Fibroblast of lung (primary cell): ENCODE measurements at regions not wholly inside any gene's neighbourhood (a gene's known extent, or its start where the extent isn't known, plus 50 kb on each side); places are given as distances from the start of the nearest gene placed in this dataset.

Experiments used
- EZH2 ChIP-seq: IDR thresholded peaks from 2 replicates; pipeline ENCODE4 v1.5.1; 2012; ENCODE audit warnings: low read length, control low read depth, mild to moderate bottlenecking; ENCODE audit errors: missing control alignments
- TF ChIP-seq, protein P1 (sequence below), 2 donors: IDR thresholded peaks in 1 of 2; conservative IDR thresholded peaks in 1 of 2; 1 replicate in 1 of 2; 2 replicates in 1 of 2; pipeline ENCODE4 v1.5.1; 2011 to 2012; ENCODE audit warnings: low read length in 2 of 2, control low read depth in 1 of 2, inconsistent platforms in 1 of 2, low read depth in 1 of 2, mild to moderate bottlenecking in 1 of 2

DNA sequence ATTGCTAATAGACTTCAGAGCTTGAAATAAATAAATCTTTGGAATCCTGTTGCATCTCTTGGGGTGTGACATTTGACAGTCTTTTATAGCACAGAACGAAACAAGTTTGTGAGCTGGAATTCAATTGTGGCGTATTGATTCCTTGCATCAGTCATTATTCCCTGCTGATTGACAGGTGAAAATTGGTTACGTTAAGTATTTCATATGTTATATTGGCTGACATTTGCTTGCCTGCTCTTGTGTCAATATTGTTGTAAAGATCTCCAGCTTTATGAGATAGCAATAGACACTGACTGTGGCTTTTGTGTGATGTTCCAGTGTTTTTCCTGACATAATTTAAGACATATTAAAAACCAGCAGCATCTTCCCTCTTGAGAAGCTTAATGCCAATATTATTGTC lies 644.4 kb upstream of the FAM241A start:
- TF ChIP-seq EZH2: no peak
- TF ChIP-seq, protein P1, sequence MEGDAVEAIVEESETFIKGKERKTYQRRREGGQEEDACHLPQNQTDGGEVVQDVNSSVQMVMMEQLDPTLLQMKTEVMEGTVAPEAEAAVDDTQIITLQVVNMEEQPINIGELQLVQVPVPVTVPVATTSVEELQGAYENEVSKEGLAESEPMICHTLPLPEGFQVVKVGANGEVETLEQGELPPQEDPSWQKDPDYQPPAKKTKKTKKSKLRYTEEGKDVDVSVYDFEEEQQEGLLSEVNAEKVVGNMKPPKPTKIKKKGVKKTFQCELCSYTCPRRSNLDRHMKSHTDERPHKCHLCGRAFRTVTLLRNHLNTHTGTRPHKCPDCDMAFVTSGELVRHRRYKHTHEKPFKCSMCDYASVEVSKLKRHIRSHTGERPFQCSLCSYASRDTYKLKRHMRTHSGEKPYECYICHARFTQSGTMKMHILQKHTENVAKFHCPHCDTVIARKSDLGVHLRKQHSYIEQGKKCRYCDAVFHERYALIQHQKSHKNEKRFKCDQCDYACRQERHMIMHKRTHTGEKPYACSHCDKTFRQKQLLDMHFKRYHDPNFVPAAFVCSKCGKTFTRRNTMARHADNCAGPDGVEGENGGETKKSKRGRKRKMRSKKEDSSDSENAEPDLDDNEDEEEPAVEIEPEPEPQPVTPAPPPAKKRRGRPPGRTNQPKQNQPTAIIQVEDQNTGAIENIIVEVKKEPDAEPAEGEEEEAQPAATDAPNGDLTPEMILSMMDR (conservative IDR thresholded peaks at IDR 0.05 in 1 of 2, IDR thresholded peaks at IDR 0.05 in 1 of 2; ENCODE audit: low read depth in 1 of 2, low read length in 2 of 2): no peak
